ENCODE measurements at regions not wholly inside any gene's neighbourhood (a gene's known extent, or its start where the extent isn't known, plus 50 kb on each side); places are given as distances from the start of the nearest gene placed in this dataset.

DNA sequence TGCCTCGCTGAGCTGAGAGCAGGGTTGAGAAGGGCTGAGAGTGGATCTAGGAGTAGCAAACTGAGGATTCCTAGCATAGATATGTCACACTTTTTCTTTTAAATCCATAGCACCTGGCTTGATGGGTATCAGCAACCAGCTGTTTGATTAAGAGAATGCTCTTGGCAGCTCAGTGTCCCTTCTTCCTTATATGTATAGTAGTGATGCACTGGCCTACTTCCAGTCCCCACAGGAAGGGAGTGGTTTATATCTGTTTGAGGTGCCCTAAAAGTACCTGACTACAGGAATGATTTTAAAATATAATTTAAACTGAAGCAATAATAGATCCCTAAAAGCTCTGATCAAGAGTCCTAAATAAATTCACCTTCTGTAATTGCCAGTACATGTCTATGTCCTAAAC is 546.8 kb upstream of the ZNF608 start:
- no peak for TF ChIP-seq TAF1 (IDR thresholded peaks at IDR 0.05; ENCODE audit: borderline replicate concordance, low read depth, low read length)
- TF ChIP-seq POLR2A (IDR thresholded peaks at IDR 0.05; ENCODE audit: low read depth, low read length) = no peak

Measured in GM12892 (cell line).